ENCODE measurements at regions not wholly inside any gene's neighbourhood (a gene's known extent, or its start where the extent isn't known, plus 50 kb on each side); places are given as distances from the start of the nearest gene placed in this dataset.

DNA sequence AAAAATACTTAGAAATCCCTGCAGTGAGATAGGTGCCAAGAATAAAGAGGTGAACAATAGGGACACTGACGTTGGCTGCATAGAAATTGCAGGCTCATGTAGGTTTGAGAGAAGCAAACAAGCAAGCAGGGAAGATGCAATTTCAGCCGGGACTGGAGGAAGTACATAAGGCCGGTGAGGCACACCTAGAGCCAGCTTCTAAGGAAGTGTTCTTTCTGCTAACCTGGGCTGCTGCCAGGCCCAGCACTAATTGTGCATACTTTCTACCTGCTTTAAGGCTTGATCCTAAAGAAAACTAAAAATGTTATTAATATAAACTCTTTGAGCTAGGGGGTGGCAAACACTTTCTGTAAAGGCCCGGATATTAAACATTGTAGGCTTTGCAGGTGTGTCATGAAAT, 71.0 kb downstream of the LMO4 start (continued):
- TF ChIP-seq IRF2 (CRISPR knock-in tag; IDR thresholded peaks at IDR 0.05; ENCODE audit: borderline replicate concordance, low read depth) (no peak), EMX1 (CRISPR knock-in tag; IDR thresholded peaks at IDR 0.05) (no peak), E2F4 (CRISPR knock-in tag; IDR thresholded peaks at IDR 0.05; ENCODE audit: borderline replicate concordance, low read depth) (no peak)
- TF ChIP-seq, protein P1, sequence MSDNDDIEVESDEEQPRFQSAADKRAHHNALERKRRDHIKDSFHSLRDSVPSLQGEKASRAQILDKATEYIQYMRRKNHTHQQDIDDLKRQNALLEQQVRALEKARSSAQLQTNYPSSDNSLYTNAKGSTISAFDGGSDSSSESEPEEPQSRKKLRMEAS (CRISPR knock-in tag; IDR thresholded peaks at IDR 0.05) = no peak

GRCh38 chr1:87400813-87401212, 72.1 kb downstream of the LMO4 start:
- Mint-ChIP-seq H3K27ac (no peak overlapping the region), H3K27me3 (ENCODE audit: low read depth) (no peaks in the 10 kb centered on the region; the same call in 1 of the 2 replicates), H3K4me1 (no peaks in the 10 kb centered on the region; the same call in 1 of the 2 replicates), H3K9me3 (peaks cover 13% of the 10 kb centered on the region), H3K36me3 (peaks cover 5% of the 10 kb centered on the region), H3K4me3 (no peak overlapping the region)
- CTCF ChIA-PET = no interaction called here
- POLR2A ChIA-PET = no interaction called here
- no peak for DNase-seq (ENCODE audit: low spot score)
- ATAC-seq = no peak
- TF ChIP-seq, protein P2, sequence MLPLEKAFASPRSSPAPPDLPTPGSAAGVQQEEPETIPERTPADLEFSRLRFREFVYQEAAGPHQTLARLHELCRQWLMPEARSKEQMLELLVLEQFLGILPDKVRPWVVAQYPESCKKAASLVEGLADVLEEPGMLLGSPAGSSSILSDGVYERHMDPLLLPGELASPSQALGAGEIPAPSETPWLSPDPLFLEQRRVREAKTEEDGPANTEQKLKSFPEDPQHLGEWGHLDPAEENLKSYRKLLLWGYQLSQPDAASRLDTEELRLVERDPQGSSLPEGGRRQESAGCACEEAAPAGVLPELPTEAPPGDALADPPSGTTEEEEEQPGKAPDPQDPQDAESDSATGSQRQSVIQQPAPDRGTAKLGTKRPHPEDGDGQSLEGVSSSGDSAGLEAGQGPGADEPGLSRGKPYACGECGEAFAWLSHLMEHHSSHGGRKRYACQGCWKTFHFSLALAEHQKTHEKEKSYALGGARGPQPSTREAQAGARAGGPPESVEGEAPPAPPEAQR (CRISPR knock-in tag; IDR thresholded peaks at IDR 0.05) = no peak
- TF ChIP-seq ELF4 (CRISPR knock-in tag; IDR thresholded peaks at IDR 0.05; ENCODE audit: low read depth) = no peak
- no peak for TF ChIP-seq SP1 (CRISPR knock-in tag; conservative IDR thresholded peaks at IDR 0.05)
- no peak for TF ChIP-seq JUN (CRISPR knock-in tag; IDR thresholded peaks at IDR 0.05)
- no peak for TF ChIP-seq RORB (CRISPR knock-in tag; IDR thresholded peaks at IDR 0.05)
- TF ChIP-seq, protein P3, sequence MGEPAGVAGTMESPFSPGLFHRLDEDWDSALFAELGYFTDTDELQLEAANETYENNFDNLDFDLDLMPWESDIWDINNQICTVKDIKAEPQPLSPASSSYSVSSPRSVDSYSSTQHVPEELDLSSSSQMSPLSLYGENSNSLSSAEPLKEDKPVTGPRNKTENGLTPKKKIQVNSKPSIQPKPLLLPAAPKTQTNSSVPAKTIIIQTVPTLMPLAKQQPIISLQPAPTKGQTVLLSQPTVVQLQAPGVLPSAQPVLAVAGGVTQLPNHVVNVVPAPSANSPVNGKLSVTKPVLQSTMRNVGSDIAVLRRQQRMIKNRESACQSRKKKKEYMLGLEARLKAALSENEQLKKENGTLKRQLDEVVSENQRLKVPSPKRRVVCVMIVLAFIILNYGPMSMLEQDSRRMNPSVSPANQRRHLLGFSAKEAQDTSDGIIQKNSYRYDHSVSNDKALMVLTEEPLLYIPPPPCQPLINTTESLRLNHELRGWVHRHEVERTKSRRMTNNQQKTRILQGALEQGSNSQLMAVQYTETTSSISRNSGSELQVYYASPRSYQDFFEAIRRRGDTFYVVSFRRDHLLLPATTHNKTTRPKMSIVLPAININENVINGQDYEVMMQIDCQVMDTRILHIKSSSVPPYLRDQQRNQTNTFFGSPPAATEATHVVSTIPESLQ (CRISPR knock-in tag; IDR thresholded peaks at IDR 0.05) = no peak
- TF ChIP-seq, protein P4, sequence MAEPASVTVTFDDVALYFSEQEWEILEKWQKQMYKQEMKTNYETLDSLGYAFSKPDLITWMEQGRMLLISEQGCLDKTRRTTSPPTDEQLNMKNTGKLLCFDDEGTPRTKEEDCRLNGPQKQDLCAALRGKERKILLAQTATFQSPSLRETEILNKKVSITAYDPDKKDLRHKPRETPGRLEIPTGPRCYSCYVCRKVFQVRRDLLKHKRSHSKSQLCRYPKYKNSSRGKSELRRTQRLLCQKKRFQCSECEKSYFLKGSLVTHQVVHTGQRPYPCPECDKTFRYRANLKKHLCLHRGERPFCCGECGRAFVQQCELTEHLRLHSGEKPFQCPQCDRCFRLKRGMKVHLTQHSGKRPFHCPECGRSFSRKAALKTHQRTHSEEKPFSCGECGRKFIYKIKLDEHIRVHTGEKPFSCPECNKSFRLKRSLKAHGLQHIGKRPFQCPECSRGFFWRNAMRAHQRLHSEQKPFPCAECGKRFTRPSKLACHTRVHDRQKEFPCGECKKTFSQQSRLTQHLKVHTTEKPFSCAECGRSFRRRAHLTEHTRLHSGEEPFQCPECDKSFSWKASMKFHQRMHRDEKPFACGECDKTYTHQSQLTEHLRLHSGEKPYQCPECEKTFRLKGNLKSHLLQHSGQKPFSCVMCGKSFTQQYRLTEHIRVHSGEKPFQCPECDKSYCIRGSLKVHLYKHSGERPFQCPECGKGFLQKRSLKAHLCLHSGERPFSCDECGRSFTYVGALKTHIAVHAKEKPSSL (CRISPR knock-in tag; conservative IDR thresholded peaks at IDR 0.05) = no peak
- no peak for TF ChIP-seq ETV6 (CRISPR knock-in tag; IDR thresholded peaks at IDR 0.05)
- TF ChIP-seq CDX4 (CRISPR knock-in tag; IDR thresholded peaks at IDR 0.05; ENCODE audit: borderline replicate concordance) = no peak
- TF ChIP-seq NFYB (CRISPR knock-in tag; conservative IDR thresholded peaks at IDR 0.05; ENCODE audit: low read depth) = no peak
- TF ChIP-seq ZNF317 (CRISPR knock-in tag; IDR thresholded peaks at IDR 0.05; ENCODE audit: borderline replicate concordance, low read depth) = no peak
- no peak for TF ChIP-seq FOXK1 (CRISPR knock-in tag; IDR thresholded peaks at IDR 0.05)
- no peak for TF ChIP-seq EMX1 (CRISPR knock-in tag; IDR thresholded peaks at IDR 0.05)
